Epithelial cell of proximal tubule (primary cell): ENCODE measurements at regions not wholly inside any gene's neighbourhood (a gene's known extent, or its start where the extent isn't known, plus 50 kb on each side); places are given as distances from the start of the nearest gene placed in this dataset.
"Not testable (repeated sequence)": the region's sequence is repeated elsewhere in the genome, so short reads cannot be mapped to it uniquely, and the experiment has no call there.

Experiments used
- DNase-seq: peaks from one replicate; pipeline ENCODE4 v3.0.0-alpha.2; 2011; ENCODE audit warnings: low read depth
- H3K4me3 ChIP-seq: 2 replicates; pipeline ENCODE4 v1.5.1; 2011; ENCODE audit warnings: low read depth, mild to moderate bottlenecking, low read length
- TF ChIP-seq, protein P1 (sequence below): conservative IDR thresholded peaks from 2 replicates; pipeline ENCODE4 v1.5.1; 2012; ENCODE audit warnings: low read depth, mild to moderate bottlenecking, low read length

DNA sequence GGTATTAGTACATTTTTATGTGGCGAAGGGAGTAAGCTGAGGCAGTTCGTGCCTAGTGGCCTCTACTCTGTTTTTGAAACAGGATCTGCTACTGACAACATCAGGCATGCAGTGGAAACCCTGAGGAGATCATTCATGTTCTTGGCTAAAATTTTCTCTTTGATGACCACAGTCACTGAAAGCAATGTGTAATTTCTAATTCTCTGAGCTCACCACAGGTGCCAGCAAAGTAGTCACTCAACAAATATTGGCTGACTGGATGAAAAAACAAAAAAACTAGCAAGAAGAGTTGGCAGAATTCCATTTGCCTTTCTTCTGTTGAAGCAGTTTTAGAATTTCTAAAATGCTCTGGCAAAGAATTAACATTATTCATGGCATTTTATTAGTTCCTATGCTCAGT lies 176.5 kb upstream of the KCTD7 start:
- H3K4me3 ChIP-seq, result no peak overlapping the region
- TF ChIP-seq, protein P1, sequence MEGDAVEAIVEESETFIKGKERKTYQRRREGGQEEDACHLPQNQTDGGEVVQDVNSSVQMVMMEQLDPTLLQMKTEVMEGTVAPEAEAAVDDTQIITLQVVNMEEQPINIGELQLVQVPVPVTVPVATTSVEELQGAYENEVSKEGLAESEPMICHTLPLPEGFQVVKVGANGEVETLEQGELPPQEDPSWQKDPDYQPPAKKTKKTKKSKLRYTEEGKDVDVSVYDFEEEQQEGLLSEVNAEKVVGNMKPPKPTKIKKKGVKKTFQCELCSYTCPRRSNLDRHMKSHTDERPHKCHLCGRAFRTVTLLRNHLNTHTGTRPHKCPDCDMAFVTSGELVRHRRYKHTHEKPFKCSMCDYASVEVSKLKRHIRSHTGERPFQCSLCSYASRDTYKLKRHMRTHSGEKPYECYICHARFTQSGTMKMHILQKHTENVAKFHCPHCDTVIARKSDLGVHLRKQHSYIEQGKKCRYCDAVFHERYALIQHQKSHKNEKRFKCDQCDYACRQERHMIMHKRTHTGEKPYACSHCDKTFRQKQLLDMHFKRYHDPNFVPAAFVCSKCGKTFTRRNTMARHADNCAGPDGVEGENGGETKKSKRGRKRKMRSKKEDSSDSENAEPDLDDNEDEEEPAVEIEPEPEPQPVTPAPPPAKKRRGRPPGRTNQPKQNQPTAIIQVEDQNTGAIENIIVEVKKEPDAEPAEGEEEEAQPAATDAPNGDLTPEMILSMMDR, result no peak
- no peak for DNase-seq

DNA sequence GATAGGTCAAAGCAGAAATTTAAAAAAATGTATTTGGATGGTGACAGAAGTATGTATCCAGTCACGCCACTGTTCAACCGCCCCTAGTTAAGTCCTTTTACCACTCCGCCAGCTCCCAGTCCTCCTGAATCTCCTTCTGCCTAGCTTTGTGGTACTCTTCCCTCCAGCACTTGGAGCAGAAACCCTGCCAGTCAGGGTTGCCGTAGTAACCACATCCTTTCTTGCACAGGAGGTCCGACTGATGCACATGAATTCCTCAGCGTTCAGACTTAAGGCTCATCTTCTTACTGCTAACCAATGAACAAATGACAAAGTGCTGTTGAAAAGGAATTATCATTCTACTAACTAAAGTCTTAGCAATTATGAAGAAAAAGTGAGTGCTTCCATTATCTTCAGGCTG lies 175.3 kb upstream of the KCTD7 start:
- H3K4me3 ChIP-seq, result no peak overlapping the region
- TF ChIP-seq, protein P1, result no peak
- DNase-seq, result no peak

- DNase-seq, result no peak
- H3K4me3 ChIP-seq, result no peak overlapping the region
- TF ChIP-seq, protein P1, result no peak
Observed at GRCh38 chr7:66454600-66455225, 174.0 kb upstream of the KCTD7 start.

GRCh38 chr7:66455432-66455831 lies 173.2 kb upstream of the KCTD7 start:
- not testable (repeated sequence) for DNase-seq, H3K4me3 ChIP-seq

DNA sequence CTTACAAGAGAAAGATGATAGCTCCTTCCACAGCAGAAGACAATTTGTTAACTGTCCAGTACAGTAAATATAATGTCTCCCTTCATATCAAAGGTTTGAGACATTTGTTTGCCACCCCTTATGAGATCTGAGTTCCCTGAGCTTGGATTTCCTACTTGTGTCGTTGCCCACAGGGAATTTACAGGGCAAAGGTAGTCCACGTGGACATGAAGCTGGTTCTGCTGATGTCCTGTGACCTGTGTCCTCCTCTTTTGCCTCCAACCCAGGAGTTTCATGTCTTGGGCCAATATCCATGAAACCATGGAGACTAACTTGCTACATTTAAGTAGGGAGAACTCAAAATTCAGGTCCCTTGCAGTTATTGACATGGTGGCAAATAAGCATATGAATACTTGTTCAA lies 172.2 kb upstream of the KCTD7 start:
- not testable (repeated sequence) for DNase-seq, H3K4me3 ChIP-seq

DNA sequence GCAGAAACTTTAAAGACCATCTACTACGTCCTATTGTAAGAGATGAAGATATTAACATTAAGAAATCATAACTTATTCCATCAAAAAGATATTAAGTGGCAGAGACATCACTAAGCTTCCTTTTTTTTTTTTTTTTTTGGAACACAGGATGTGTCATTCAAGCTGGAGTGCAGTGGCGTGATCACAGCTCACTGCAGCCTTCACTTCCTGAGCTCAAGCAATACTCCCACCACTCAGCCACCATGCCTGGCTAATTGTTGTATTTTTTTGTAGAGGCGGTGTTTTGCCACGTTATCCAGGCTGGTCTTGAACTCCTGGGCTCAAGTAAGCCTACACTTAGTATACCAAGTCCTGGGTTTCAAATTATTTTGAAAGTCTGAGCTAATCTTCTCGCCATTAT lies 169.7 kb upstream of the KCTD7 start:
- not testable (repeated sequence) for DNase-seq, H3K4me3 ChIP-seq

- not testable (repeated sequence) for DNase-seq
Observed at GRCh38 chr7:66459783-66460413, 168.8 kb upstream of the KCTD7 start.

GRCh38 chr7:66460921-66461361 lies 167.7 kb upstream of the KCTD7 start:
- no peak for DNase-seq
- H3K4me3 ChIP-seq, result no peak overlapping the region
- TF ChIP-seq, protein P1, result no peak

More at GRCh38 chr7:66459783-66460413, 168.8 kb upstream of the KCTD7 start:
- H3K4me3 ChIP-seq, result not testable (repeated sequence)

GRCh38 chr7:66461397-66461796 lies 167.3 kb upstream of the KCTD7 start:
- H3K4me3 ChIP-seq, DNase-seq: not testable (repeated sequence)

- H3K4me3 ChIP-seq, DNase-seq: not testable (repeated sequence)
Observed at GRCh38 chr7:66462831-66463230, 165.8 kb upstream of the KCTD7 start.
